ENCODE measurements at regions not wholly inside any gene's neighbourhood (a gene's known extent, or its start where the extent isn't known, plus 50 kb on each side); places are given as distances from the start of the nearest gene placed in this dataset.

- DNase-seq (no peak), ATAC-seq (replicated peaks in 1 of 4) (no peak)
- CTCF ChIA-PET, result no interaction called here
- no peaks in the 10 kb centered on the region for H3K36me3 ChIP-seq (ENCODE audit: control insufficient read depth in 2 of 2, extremely low read depth in 1 of 2, insufficient read depth in 1 of 2, low read length in 1 of 2)
- no peak overlapping the region for H3K27ac ChIP-seq (ENCODE audit: low read length)
- WGBS (ENCODE audit: insufficient coverage), result 86% methylated on average over 1 of the region's 4 CpGs
- POLR2A ChIA-PET, result interaction anchor here in 1 of 2 donors (0.6 kb wide), 1 partner anchor 13 kb away, joined by 3 read pairs; no protein-coding TSS in a partner anchor
- H3K9me3 ChIP-seq, result no peaks in the 10 kb centered on the region
- H3K27me3 ChIP-seq (replicated peaks in 1 of 2; ENCODE audit: control insufficient read depth in 2 of 2, extremely low read depth in 1 of 2, insufficient read depth in 2 of 2, low read length in 1 of 2), result no peaks in the 10 kb centered on the region
- H3K4me1 Mint-ChIP-seq, result no peaks in the 10 kb centered on the region
- H3K9me3 Mint-ChIP-seq, result peaks cover 4 to 5% (median 4%) of the 10 kb centered on the region in 3 donors
- no peak overlapping the region for H3K4me3 ChIP-seq (ENCODE audit: control insufficient read depth in 1 of 2, extremely low read depth in 1 of 2, low read length in 1 of 2)
- no peaks in the 10 kb centered on the region for H3K27me3 Mint-ChIP-seq
- H3K4me1 ChIP-seq (ENCODE audit: control insufficient read depth in 1 of 2, extremely low read depth in 1 of 2, insufficient read depth in 2 of 2, low read length in 2 of 2), result no peaks in the 10 kb centered on the region
- no peaks in the 10 kb centered on the region for H3K36me3 Mint-ChIP-seq
- H3K4me3 Mint-ChIP-seq, result no peak overlapping the region
- H3K27ac Mint-ChIP-seq, result no peak overlapping the region
These were observed 202.1 kb upstream of the ZBTB20 start for GRCh38 chr3:115348951-115349745.

DNA sequence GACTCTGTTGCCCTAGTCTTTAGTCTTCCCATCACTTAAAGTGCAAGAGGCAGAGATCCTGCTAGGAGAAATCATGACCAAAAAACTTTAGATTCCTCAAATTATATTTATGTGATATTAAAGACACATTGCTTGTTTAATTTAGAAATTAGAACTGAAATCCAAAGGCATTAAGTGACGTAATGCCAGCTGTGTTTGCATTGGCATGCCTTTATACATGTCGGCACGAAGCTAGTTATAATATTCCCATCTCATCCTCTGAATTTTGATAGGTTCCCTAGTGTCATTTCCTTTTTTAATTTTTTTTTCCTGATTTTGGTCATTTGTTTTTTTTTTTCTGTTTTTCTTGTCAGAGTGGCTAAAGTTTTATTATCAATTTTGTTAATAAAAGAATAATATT is 203.5 kb upstream of the ZBTB20 start:
- DNase-seq, result no peak
- Mint-ChIP-seq H3K4me1 (no peaks in the 10 kb centered on the region), H3K27ac (no peak overlapping the region), H3K4me3 (no peak overlapping the region), H3K27me3 (no peaks in the 10 kb centered on the region), H3K9me3 (peaks cover 4 to 10% (median 5%) of the 10 kb centered on the region in 3 donors), H3K36me3 (no peaks in the 10 kb centered on the region)
- no CpG with 5 or more reads among the region's 3 CpGs for WGBS (ENCODE audit: insufficient coverage)
- ChIA-PET POLR2A (no interaction called here), CTCF (interaction anchor here in 1 of 2 donors (0.6 kb wide), 1 partner anchor 16 kb away, joined by 3 read pairs; no protein-coding TSS in a partner anchor)
- Histone ChIP-seq H3K4me3 (ENCODE audit: control insufficient read depth in 1 of 2, extremely low read depth in 1 of 2, low read length in 1 of 2) (no peak overlapping the region), H3K9me3 (no peaks in the 10 kb centered on the region), H3K27me3 (replicated peaks in 1 of 2; ENCODE audit: control insufficient read depth in 2 of 2, extremely low read depth in 1 of 2, insufficient read depth in 2 of 2, low read length in 1 of 2) (no peaks in the 10 kb centered on the region), H3K36me3 (ENCODE audit: control insufficient read depth in 2 of 2, extremely low read depth in 1 of 2, insufficient read depth in 1 of 2, low read length in 1 of 2) (no peaks in the 10 kb centered on the region), H3K4me1 (ENCODE audit: control insufficient read depth in 1 of 2, extremely low read depth in 1 of 2, insufficient read depth in 2 of 2, low read length in 2 of 2) (no peaks in the 10 kb centered on the region), H3K27ac (ENCODE audit: low read length) (no peak overlapping the region)
- ATAC-seq (replicated peaks in 1 of 4), result no peak

- Histone ChIP-seq H3K27ac (ENCODE audit: low read length) (no peak overlapping the region), H3K36me3 (ENCODE audit: control insufficient read depth in 2 of 2, extremely low read depth in 1 of 2, insufficient read depth in 1 of 2, low read length in 1 of 2) (no peaks in the 10 kb centered on the region), H3K27me3 (replicated peaks in 1 of 2; ENCODE audit: control insufficient read depth in 2 of 2, extremely low read depth in 1 of 2, insufficient read depth in 2 of 2, low read length in 1 of 2) (no peaks in the 10 kb centered on the region), H3K9me3 (no peaks in the 10 kb centered on the region), H3K4me1 (ENCODE audit: control insufficient read depth in 1 of 2, extremely low read depth in 1 of 2, insufficient read depth in 2 of 2, low read length in 2 of 2) (no peaks in the 10 kb centered on the region), H3K4me3 (ENCODE audit: control insufficient read depth in 1 of 2, extremely low read depth in 1 of 2, low read length in 1 of 2) (no peak overlapping the region)
- peaks cover 4 to 10% (median 5%) of the 10 kb centered on the region in 3 donors for H3K9me3 Mint-ChIP-seq
- DNase-seq (no peak), ATAC-seq (replicated peaks in 1 of 4) (no peak)
- ChIA-PET POLR2A (no interaction called here), CTCF (no interaction called here)
- no peak overlapping the region for H3K4me3 Mint-ChIP-seq
- H3K4me1 Mint-ChIP-seq, result no peaks in the 10 kb centered on the region
- H3K27ac Mint-ChIP-seq, result no peak overlapping the region
- 73% methylated on average over 2 of the region's 4 CpGs for WGBS (ENCODE audit: insufficient coverage)
- H3K27me3 Mint-ChIP-seq, result no peaks in the 10 kb centered on the region
- no peaks in the 10 kb centered on the region for H3K36me3 Mint-ChIP-seq
These were observed 204.1 kb upstream of the ZBTB20 start for GRCh38 chr3:115351193-115351592.

- H3K4me3 ChIP-seq (ENCODE audit: control insufficient read depth in 1 of 2, extremely low read depth in 1 of 2, low read length in 1 of 2), result no peak overlapping the region
- Mint-ChIP-seq H3K27ac (no peak overlapping the region), H3K4me1 (peaks cover 0 to 2% (median 0%) of the 10 kb centered on the region in 3 donors), H3K27me3 (no peaks in the 10 kb centered on the region), H3K4me3 (no peak overlapping the region), H3K9me3 (peaks cover 4 to 10% (median 5%) of the 10 kb centered on the region in 3 donors), H3K36me3 (no peaks in the 10 kb centered on the region)
- H3K36me3 ChIP-seq (ENCODE audit: control insufficient read depth in 2 of 2, extremely low read depth in 1 of 2, insufficient read depth in 1 of 2, low read length in 1 of 2), result no peaks in the 10 kb centered on the region
- WGBS (ENCODE audit: insufficient coverage), result no CpG with 5 or more reads among the region's 3 CpGs
- DNase-seq, result no peak
- ChIA-PET POLR2A (no interaction called here), CTCF (interaction anchor here in 1 of 2 donors (0.6 kb wide), 1 partner anchor 33 kb away, joined by 3 read pairs; no protein-coding TSS in a partner anchor)
- no peak overlapping the region for H3K27ac ChIP-seq (ENCODE audit: low read length)
- no peak for ATAC-seq (replicated peaks in 1 of 4)
- no peaks in the 10 kb centered on the region for H3K27me3 ChIP-seq (replicated peaks in 1 of 2; ENCODE audit: control insufficient read depth in 2 of 2, extremely low read depth in 1 of 2, insufficient read depth in 2 of 2, low read length in 1 of 2)
- H3K9me3 ChIP-seq, result no peaks in the 10 kb centered on the region
- H3K4me1 ChIP-seq (ENCODE audit: control insufficient read depth in 1 of 2, extremely low read depth in 1 of 2, insufficient read depth in 2 of 2, low read length in 2 of 2), result no peaks in the 10 kb centered on the region
These were observed 206.9 kb upstream of the ZBTB20 start for GRCh38 chr3:115354010-115354409.

DNA sequence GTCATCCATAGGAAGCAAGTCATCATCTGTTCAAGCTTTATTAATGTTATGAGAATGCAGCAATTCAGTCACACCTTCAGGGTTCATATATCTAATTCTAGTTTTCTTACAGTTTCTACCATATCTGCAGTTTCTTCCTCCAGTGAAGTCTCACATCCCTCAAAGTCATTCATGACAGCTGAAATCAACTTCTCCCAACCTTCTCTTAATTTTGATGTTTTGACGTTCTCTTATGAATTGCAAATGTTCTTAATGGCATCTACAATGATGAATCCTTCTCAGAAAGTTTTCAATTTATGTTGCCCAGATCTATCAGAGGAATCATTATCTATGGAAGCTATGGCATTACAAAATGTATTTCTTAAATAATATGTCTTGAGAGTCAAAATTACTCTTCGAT is 210.4 kb upstream of the ZBTB20 start:
- no peaks in the 10 kb centered on the region for H3K27me3 Mint-ChIP-seq
- CTCF ChIA-PET, result no interaction called here
- no peak overlapping the region for H3K4me3 Mint-ChIP-seq
- H3K36me3 Mint-ChIP-seq, result no peaks in the 10 kb centered on the region
- H3K36me3 ChIP-seq (ENCODE audit: control insufficient read depth in 2 of 2, extremely low read depth in 1 of 2, insufficient read depth in 1 of 2, low read length in 1 of 2), result no peaks in the 10 kb centered on the region
- no peaks in the 10 kb centered on the region for H3K4me1 ChIP-seq (ENCODE audit: control insufficient read depth in 1 of 2, extremely low read depth in 1 of 2, insufficient read depth in 2 of 2, low read length in 2 of 2)
- no peak overlapping the region for H3K27ac Mint-ChIP-seq
- no CpG with 5 or more reads among the region's 2 CpGs for WGBS (ENCODE audit: insufficient coverage)
- DNase-seq (no peak), ATAC-seq (replicated peaks in 1 of 4) (no peak)
- H3K9me3 Mint-ChIP-seq, result peaks cover 4 to 13% (median 9%) of the 10 kb centered on the region in 3 donors
- POLR2A ChIA-PET, result no interaction called here
- H3K4me1 Mint-ChIP-seq, result peaks cover 7% of the 10 kb centered on the region in 3 donors
- H3K4me3 ChIP-seq (ENCODE audit: control insufficient read depth in 1 of 2, extremely low read depth in 1 of 2, low read length in 1 of 2), result no peak overlapping the region
- no peaks in the 10 kb centered on the region for H3K27me3 ChIP-seq (replicated peaks in 1 of 2; ENCODE audit: control insufficient read depth in 2 of 2, extremely low read depth in 1 of 2, insufficient read depth in 2 of 2, low read length in 1 of 2)
- no peaks in the 10 kb centered on the region for H3K9me3 ChIP-seq
- H3K27ac ChIP-seq (ENCODE audit: low read length), result no peak overlapping the region

DNA sequence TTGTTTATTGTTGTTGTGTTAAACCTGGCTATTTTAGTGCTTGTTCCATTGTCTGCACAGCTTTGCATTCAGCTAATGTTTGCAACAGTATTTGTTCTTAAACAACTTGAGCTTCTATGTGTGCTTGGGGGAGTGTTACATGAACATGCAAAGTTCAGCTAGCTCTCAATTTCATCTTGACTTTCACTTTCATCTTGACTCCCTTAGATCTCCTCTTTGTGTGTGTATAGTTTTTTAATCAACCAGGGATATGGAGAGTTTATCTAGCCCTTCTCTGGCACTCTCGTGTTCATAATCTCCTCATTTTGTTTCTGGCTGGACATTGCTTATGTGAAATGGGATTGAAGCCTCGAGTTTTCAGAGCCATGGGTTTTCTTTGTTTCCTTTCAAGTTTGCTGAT is 212.4 kb upstream of the ZBTB20 start:
- WGBS (ENCODE audit: insufficient coverage), result no CpG with 5 or more reads among the region's 2 CpGs
- POLR2A ChIA-PET, result interaction anchor here in 1 of 2 donors (0.6 kb wide), 1 partner anchor 1599 kb away, joined by 6 read pairs; no protein-coding TSS in a partner anchor
- no peak overlapping the region for H3K4me3 ChIP-seq (ENCODE audit: control insufficient read depth in 1 of 2, extremely low read depth in 1 of 2, low read length in 1 of 2)

More for the DNA sequence above, 212.4 kb upstream of the ZBTB20 start:
- H3K27me3 Mint-ChIP-seq, result no peaks in the 10 kb centered on the region
- H3K4me1 Mint-ChIP-seq, result peaks cover 7% of the 10 kb centered on the region in 3 donors
- Histone ChIP-seq H3K4me1 (ENCODE audit: control insufficient read depth in 1 of 2, extremely low read depth in 1 of 2, insufficient read depth in 2 of 2, low read length in 2 of 2) (no peaks in the 10 kb centered on the region), H3K27me3 (replicated peaks in 1 of 2; ENCODE audit: control insufficient read depth in 2 of 2, extremely low read depth in 1 of 2, insufficient read depth in 2 of 2, low read length in 1 of 2) (no peaks in the 10 kb centered on the region), H3K9me3 (no peaks in the 10 kb centered on the region), H3K27ac (ENCODE audit: low read length) (no peak overlapping the region), H3K36me3 (ENCODE audit: control insufficient read depth in 2 of 2, extremely low read depth in 1 of 2, insufficient read depth in 1 of 2, low read length in 1 of 2) (no peaks in the 10 kb centered on the region)
- H3K27ac Mint-ChIP-seq, result no peak overlapping the region
- ATAC-seq (replicated peaks in 1 of 4), result no peak
- DNase-seq, result no peak
- peaks cover 0 to 15% (median 4%) of the 10 kb centered on the region in 3 donors for H3K9me3 Mint-ChIP-seq
- CTCF ChIA-PET, result no interaction called here
- H3K36me3 Mint-ChIP-seq, result no peaks in the 10 kb centered on the region
- no peak overlapping the region for H3K4me3 Mint-ChIP-seq

All from T-cell (primary cell).